ENCODE measurements at regions not wholly inside any gene's neighbourhood (a gene's known extent, or its start where the extent isn't known, plus 50 kb on each side); places are given as distances from the start of the nearest gene placed in this dataset.

DNA sequence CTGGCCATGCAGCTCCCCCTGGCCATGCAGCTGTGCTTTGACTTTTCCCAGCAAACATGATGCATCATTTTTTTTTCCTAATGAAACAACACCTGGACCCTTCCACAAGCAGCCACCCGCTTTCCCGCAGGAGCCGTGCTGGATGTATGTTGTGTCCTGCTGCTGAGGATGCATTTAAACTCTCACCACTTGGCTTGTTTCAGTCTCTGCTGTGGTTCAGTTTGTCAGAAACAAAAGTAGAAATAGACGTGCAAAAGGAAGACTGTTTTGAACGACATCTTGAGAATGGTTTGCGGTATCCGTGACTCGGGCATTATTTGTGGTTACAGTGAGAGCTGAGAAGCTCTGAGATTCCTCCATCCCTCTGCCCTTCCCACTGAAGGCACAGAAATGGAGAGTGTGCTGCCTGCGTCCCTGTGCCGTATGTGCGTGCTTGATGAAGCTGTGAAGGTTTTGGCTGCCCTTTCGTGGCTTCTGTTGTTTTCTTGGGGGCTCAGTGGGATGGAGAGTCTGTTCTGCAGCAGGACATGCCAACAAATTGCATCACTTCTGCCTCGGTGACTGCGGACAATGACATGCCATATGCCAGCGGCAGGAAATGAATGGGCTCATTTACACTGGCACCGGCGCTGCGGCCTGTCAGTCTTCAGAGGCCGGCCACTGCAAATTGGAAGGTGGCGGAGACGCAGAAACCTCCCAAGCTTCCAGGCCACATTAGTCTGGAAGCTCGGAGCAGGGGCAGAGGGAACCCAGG lies 417.7 kb upstream of the SALL3 start:
- DNase-seq = no peak

DNA sequence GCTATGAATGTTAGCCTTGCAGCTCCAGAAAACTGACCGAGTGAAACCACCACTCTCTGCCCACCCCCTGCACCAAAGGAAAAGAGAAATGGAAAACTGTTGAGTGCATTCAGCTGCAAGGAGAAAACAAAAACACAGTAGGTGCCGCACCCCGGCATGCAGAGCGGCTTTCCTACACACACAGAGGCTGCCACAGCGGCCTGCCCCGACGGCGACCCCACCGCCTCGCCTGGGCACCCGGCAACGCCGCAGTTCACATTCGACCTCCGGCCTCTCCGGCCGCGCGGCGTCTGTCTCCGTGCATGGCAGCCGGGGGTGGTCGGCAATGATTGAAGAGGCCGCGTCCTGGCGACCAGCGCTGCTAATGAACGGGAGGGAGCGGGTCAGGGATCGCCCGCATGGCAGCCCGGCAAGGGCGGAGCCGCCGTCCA lies 417.1 kb upstream of the SALL3 start:
- DNase-seq = no peak

DNA sequence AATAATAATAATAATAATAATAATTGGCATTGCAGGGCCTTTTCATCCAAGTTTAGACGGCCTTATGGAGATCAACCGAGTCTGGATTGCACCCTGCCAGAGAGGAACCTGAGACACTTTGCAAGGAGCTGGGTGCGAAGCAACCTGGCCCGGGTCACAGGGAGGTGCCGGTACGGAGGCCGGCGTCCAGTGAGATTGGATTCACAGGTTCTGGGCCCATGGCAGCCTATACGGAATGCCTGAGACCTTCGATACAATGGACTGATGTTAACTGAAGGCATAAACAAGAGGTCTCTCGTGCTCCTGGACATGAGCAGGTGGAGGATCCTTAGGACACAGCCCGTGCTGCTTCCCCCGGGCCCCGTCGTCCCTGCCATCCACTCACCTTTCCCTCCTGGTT lies 416.5 kb upstream of the SALL3 start:
- DNase-seq = no peak

DNA sequence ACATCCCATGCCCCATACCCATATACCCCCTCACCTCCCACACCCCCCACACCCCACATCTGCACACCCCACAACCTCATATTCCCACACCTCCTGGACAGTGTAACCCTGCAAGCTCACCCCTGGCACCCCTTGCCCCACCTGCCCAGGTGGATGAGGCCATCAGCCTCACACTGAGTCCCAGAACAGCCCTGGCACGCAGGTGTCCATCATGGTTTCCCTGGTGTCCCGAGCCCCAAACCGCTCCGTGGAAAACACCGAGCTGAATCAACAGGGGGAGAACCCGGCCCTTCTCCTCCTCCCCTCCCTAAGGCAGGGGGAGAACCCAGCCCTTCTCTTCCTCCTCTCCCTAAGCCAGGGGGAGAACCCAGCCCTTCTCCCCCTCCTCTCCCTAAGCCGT lies 415.6 kb upstream of the SALL3 start:
- DNase-seq = no peak

DNA sequence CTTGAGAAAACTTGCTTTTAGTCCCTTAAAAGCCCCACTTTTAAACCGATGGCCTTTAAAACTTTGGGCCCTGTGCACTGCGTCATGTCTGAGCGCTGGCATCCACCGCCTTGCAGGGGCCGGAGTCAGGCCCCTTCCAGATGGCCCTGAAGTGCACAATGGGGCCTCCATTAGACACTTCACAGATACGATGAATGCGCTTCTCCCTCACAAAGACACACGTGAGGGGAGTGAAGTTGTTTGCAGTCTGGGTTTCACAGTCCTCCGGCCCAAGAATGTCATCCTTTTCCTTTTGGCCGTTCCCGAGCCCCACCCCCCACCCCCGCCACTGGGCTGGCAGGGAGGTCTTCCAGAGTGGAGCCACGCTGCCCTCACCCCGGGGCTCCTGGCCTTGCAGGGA lies 415.1 kb upstream of the SALL3 start:
- DNase-seq = no peak

DNA sequence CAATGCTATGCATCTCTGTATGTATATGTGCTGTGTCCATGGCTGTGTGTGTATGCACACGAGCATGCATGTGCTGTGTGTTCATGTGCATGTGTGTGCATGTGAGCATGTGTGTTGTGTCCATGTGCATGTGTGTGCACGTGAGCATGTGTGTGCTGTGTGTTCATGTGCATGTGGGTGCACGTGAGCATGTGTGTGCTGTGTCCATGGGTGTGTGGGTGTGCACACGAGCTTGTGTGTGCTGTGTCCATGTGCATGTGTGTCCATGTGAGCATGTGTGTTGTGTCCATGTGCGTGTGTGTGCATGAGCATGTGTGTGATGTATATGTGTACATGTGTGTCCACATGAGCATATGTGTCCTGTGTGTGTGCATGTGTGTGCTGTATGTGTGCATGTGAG lies 414.4 kb upstream of the SALL3 start:
- no peak for DNase-seq

DNA sequence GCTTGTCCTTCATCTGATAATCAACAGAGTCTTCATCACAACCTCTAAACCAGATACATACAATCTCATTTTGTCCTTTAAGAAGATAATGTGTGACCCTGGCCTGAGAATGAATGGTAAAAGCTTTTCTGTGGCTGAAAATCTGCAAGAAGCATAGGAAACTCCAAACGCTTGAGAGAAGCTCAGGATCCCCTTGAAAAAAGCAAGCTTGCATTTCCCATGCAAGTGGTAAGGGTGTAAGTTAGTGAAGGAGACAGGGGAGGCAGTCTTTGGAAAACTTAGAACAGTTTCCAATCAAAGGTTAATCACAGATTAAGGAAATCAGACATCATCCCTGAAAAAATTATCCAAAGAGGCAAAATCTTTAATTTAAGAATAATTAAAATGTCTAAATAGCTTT lies 413.6 kb upstream of the SALL3 start:
- no peak for DNase-seq

DNA sequence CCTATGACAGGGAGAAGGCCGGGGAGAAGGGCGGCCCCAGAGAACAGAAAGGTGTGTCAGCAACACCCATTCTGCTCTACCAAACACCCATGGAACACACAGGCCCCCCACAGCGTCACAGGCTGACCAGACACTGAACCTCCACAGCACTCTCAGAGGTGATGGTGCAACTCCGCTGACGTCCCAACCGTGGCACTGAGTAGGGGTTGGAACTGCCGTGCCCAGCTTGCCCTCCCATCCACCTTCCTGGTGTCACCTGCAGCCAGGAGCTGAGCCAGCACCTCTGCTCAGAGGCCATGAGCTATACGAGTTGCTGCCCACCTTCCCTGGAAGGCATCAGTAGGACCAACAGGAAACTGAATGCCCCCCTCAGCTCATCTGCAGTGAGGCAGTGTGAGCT lies 412.9 kb upstream of the SALL3 start:
- no peak for DNase-seq

DNA sequence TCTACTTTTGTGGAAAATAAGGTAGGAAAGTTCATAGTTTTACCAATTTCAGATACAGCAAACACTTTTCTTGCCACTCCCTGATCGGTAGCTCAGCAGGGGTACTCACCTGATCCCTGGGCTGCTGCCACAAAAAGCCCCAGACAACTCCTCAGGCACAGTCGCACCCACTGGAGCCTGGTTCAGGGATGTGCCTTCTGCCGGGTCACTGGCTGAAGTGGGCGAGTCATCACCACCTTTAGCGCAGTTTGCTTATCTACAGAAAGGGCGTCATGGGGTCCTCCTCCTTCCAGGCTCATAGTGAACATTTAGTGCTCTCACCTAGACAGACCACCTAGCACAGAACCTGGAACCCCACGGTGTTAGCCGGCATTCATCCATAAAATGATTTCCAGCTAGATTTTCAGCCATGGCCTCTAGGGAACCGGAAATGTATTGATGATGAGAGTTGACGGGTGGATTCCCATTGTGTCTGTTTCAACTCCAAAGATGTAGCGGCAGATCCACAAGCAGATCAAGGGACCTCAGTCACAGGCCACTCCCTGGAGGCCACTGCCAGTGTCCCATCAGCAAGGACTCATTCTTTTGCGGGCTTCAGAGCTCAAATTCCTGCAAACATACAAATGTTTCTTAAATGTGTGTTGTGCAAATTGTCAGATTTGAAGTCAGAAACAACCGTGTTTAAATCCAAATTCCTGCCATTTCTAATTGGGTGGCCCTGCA lies 408.4 kb upstream of the SALL3 start:
- DNase-seq = no peak

DNA sequence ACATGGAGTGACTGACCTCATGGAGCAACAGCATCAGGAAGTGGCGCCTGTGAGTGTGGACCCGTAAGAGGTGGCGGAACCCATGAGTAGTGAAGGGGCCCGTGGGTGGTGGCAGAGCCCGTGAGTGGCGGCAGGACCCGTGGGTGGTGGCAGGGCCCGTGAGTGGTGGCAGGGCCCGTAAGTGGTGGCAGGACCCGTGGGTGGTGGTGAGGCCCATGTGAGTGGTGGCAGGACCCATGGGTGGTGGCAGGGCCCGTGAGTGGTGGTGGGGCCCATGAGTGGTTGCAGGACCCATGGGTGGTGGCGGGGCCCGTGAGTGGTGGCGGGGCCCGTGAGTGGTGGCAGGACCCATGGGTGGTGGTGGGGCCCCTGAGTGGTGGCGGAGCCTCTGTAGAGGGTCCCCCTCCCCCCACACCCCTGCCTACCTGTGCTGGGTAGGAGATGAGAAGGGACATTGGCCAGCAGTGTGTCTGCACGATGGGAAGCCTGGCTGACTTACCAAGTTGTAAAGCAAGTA lies 407.7 kb upstream of the SALL3 start:
- no peak for DNase-seq

DNA sequence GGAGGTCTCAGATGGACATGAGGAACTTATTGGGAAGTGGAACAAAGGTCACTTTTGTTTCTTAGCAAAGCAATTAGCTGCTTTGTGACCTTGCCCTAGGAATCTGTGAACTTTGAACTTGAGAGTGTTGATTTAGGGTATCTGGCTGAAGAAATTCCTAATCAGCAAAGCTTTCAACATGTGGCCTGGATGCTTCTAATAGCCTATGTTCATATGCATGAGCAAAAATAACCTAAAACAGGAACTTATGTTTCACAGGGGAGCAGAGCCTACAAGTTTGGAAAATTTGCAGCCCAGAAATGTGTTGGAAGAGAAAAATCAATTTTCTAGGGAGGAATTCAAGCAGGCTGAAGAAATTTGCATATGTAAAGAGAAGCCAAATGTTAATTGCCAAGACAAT lies 405.8 kb upstream of the SALL3 start:
- no peak for DNase-seq

DNA sequence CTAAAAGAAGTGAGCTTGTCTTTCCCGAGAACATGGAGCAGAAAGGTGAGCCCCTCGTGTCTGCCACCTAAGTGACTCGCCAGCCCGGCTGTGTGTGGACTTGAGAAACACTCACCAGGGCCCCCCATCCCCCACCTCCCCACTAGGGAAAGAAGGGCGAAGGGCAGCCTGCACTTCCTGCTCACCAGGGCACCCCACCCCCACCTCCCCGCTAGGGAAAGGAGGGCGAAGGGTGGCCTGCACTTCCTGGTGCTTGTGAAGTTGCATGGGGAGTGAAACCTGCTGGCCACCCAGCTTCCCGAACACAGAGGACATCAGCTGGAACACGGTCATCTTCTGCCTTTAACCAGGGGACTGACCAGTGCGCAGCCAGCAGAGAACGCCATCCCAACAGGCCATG lies 402.7 kb upstream of the SALL3 start:
- no peak for DNase-seq

DNA sequence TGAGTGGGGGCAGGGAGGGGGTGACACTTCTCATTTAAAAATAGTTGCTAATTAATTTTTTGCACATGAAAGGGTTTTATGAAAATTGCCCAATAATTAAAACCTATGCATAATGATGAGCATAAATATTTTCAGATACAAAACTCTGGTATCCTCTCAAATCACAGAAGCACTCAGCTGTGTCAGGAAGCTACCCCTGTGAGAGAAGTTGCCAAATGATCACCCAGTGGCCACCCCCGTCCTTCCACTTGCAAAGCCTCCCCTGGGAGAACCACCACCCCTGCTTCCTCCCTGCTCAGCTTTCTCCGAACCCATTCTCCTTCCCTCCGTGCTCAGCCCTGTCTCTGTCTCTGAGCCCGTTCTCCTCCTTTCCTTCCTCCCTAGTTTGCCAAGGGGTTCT lies 400.2 kb upstream of the SALL3 start:
- DNase-seq = no peak

DNA sequence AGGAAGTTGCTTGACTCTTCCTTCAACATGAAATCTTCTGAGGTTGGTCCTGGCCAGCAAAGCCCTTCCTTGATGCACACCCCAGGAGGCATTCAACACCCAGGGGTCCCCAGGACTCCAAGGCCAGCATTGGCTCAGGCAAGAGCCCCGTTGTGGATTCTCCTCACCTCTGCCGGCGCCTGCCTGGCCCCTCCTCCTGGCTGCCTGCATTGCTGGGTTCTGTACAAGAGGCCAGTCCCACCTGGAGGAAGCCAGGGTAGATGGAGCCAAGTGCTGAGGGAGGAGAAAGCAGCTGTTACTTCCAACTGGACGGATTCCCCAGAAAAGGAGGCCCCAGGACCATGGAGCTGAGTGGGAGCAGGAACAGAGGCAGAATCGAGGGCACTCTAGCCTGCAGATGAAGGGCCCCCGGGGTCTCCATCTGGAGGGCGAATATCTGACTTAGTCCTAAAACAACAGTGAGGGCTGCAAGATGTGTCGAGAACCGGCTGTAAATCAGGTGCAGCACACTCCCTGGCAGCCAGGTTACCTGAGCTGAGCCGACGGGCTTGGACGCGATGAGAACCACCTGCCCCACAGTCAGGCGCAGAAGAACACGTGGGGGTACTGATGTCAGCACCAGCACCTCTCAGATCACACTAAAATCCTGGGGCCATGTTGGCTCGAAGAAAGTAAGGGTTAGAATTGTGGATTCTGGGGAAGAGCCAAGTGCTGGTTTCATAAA lies 399.6 kb upstream of the SALL3 start:
- no peak for DNase-seq

DNA sequence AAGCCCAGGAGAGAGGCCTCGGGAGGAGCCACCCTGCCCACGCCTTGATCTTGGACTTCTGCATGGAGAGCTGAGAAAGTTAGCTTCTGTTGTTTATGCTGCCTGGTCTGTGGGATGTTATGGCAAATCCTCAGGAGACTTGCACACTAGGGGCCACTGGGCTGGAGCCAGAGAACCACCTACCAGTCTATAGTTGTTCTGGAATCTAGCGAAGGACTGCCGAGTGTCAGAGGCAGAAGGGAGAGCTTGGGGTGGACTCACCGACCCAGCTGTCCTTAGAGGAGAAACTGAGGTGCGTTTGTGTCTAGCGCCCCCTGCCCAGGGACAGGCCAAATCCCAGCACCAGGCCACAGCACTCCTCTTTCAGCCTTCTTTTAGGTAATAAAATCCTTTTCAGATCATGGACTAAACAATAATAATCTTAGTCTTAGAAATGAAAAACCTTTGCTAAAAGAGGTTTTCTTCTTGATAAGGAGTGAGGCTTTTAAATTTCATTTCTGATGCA lies 398.7 kb upstream of the SALL3 start:
- DNase-seq = no peak

DNA sequence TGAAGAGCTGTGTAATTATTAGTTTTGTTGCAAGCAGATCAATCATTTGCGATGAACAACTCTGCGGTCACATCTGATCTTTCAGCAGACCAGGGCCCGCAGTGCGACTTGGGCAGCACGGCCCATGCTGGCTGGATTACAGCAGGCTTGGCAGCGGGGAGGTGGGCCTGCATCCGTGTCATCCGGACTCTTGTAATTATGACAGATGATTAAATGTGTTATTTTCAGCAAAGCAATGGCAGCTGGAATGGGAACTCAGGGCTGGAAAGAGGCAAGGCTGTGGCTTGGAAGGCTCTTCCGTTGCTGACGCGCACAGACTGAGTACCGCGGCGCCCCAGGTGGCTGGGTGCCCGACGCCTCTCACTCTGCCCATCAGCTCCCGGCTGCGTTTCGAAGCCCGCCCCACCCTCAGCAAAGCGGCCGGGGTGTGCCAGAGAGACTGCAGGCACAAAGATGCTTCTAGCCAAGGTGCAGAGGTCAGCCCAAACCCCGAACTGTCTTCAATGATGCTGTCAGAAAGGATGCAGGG lies 397.4 kb upstream of the SALL3 start:
- DNase-seq = no peak

DNA sequence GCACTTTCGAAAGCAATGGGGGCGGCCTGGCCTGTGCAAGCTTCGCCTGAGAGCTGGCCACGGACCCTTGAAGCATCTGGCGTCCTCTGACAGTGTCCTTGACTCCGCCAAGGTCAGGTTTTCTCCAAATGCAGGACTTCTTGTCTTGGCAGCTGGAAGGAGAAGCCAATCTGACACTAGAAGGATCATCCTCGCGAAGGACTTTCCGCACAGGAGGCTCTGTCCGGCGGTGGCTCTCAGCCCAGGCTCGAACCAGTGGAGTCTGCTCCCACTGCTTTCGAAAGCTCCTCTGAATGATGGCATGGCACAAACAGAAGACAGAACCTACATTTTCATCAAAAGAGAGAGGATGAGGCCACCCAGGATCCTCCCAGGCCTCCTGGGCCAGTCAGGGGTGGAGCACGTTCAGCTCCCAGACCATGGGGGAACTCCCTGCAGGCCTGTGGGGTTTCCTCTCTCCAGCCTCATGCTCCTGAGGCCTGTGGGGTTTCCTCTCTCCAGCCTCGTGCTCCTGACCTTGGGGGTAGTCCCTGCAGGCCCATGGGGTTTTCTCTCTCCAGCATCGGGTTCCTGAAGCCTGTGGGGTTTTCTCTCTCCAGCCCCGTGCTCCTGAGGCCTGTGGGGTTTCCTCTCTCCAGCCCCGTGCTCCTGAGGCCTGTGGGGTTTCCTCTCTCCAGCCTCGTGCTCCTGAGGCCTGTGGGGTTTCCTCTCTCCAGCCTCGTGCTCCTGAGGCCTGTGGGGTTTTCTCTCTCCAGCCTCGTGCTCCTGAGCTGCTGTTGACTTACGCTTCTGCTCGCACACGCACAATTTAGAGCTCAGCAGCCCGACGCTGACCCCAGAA lies 396.5 kb upstream of the SALL3 start:
- no peak for DNase-seq

DNA sequence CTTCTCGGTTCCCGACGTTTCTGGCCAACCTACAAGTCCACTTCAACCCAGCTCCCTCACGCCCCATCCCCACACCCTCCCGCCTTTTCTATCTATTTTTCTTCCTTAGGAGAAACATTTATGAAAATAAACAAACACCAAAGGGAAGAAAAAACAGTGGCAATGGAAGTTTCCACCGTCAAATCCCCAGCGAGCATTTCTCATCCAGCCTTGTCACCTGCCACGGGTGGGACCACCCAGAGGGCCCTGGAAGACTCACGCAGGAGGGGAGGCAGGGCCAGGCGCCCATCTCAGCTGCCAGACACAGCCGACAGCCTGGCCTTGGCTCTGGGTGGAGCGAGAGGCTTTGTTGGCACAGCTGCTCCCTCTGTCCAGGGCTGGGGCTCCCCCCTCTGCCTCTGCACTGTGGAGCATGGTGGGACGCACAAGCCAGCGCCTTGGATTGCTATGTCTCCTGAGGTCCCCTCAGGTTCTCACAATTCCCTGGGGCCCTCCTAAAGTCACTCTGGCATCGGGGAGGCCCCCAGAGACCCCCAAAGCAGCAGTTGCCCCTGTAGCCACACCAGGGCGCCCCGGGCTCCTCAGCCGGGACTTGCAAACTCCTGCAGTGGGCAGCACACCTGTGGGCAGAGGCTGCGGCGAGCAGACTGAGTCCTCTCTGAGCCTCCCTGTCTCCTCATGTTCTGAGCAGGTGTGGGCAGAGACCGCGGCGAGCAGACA lies 395.7 kb upstream of the SALL3 start:
- DNase-seq = no peak

DNA sequence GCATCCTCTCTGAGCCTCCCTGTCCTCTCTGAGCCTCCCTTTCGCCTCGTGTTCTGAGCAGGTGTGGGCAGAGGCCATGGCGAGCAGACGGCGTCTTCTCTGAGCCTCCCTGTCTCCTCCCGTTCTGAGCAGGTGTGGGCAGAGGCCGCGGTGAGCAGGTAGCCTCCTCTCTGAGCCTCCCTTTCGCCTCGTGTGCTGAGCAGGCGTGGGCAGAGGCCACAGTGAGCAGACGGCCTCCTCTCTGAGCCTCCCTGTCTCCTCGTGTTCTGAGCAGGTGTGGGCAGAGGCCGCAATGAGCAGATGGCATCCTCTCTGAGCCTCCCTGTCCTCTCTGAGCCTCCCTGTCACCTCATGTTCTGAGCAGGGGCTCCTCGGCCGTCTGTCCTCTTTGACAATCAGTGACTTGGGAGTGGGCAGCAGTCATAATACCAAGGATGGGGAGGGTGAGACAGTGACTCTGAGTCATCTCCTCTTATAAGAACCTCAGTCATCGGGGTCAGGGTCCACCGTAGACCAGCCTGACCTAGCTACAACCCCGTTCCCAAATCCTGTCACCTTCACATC lies 395.1 kb upstream of the SALL3 start:
- no peak for DNase-seq

DNA sequence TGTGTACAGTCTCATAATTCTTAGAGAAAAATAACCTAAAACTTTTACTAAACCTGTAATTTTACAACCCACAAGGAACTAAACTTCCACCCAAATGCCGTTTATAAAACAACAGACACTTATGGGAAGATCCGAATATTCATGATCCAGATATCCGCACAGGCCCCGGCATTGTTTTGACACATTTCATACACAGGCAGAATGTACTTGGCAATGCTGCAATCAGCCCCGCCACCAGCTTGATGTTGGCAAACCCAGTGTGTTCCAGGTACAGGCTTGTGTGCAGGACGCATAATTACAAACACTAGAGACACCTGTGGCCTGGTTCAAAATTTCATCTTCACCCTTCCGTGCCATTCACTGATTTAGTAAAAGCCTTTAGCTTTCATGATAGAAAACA lies 393.0 kb upstream of the SALL3 start:
- no peak for DNase-seq

DNA sequence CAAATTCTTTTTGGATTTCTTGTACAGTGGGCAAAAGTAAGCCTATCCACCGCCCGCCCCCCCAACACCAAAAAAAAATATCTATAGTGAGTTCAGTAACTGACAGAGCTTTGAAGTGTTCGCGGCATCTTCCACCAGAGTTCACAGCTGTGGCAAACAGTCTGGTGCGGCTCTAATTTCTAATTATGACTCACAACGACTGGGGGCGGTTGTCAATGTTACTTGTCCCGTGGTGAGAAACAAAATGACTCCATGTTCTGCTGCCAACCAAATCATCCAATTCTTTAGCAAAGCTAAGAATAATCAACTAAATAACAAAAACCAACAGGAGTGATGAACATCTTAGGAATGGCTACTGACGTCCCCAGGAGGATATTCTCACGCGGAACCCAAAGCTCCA lies 392.5 kb upstream of the SALL3 start:
- no peak for DNase-seq
